A673 (cell line): ENCODE measurements at regions not wholly inside any gene's neighbourhood (a gene's known extent, or its start where the extent isn't known, plus 50 kb on each side); places are given as distances from the start of the nearest gene placed in this dataset.

ENCODE experiments used
- BruUV-seq: library from RNA; stranded (reverse); fragments of 400-500 nt; replicated peaks from 2 replicates; lab custom pipeline; 2021; lab: Mats Ljungman, UMichigan
- CTCF ChIA-PET: fragments of 300-600 bp; sonication (Branson Sonifier 250); formaldehyde crosslinking; loops from one replicate; lab custom pipeline; 2022; ENCODE audit warnings: antibody characterized with exemption; lab: Charles Lee
- POLR2A ChIA-PET: fragments of 300-600 bp; sonication (Branson Sonifier 250); formaldehyde crosslinking; loops from one replicate; lab custom pipeline; 2022; ENCODE audit warnings: antibody characterized with exemption; ENCODE audit not compliant: low non-redundant PET; lab: Charles Lee
- DNase-seq: peaks from one replicate; pipeline ENCODE4 v3.0.0-alpha.2; 2015; ENCODE audit warnings: low spot score
- H3K27ac ChIP-seq: fragments of 200-600 bp; sonication (generic); 2 replicates; pipeline ENCODE4 v1.5.1; 2016; ENCODE audit warnings: mixed run types, low read depth, mild to moderate bottlenecking, mixed read lengths, antibody characterized with exemption, low read length; ENCODE audit not compliant: poor library complexity, severe bottlenecking
- H3K27me3 ChIP-seq: fragments of 200-600 bp; sonication (generic); replicated peaks from 2 replicates; pipeline ENCODE4 v1.6.1; 2017; ENCODE audit warnings: mixed run types, low read depth, mild to moderate bottlenecking, mixed read lengths, antibody characterized with exemption, low read length; ENCODE audit not compliant: insufficient read depth, poor library complexity
- H3K36me3 ChIP-seq: fragments of 200-600 bp; sonication (generic); 2 replicates; pipeline ENCODE4 v1.6.1; 2016; ENCODE audit warnings: mixed run types, mild to moderate bottlenecking, mixed read lengths, antibody characterized with exemption, low read length; ENCODE audit not compliant: insufficient read depth, poor library complexity, severe bottlenecking
- H3K4me1 ChIP-seq: fragments of 200-600 bp; sonication (generic); 2 replicates; pipeline ENCODE4 v1.6.1; 2017; ENCODE audit warnings: mixed run types, mild to moderate bottlenecking, mixed read lengths, antibody characterized with exemption, low read length; ENCODE audit not compliant: insufficient read depth, poor library complexity, severe bottlenecking
- H3K4me3 ChIP-seq: fragments of 200-600 bp; sonication (generic); 2 replicates; pipeline ENCODE4 v1.5.1; 2016; ENCODE audit warnings: low read depth, mixed run types, mild to moderate bottlenecking, mixed read lengths, low read length; ENCODE audit not compliant: poor library complexity, severe bottlenecking
- H3K9me3 ChIP-seq: fragments of 200-600 bp; sonication (generic); 2 replicates; pipeline ENCODE4 v1.6.1; 2016; ENCODE audit warnings: mixed run types, low read depth, mild to moderate bottlenecking, mixed read lengths, antibody characterized with exemption, low read length; ENCODE audit not compliant: poor library complexity, severe bottlenecking
- EZH2 ChIP-seq: fragments of 200-600 bp; sonication (generic); IDR thresholded peaks from 2 replicates; pipeline ENCODE4 v1.6.1; 2017; ENCODE audit warnings: borderline replicate concordance, low read depth, mild to moderate bottlenecking, mixed read lengths, antibody characterized with exemption, low read length; ENCODE audit not compliant: poor library complexity, severe bottlenecking
- intact Hi-C: fragments of 100-400 bp; cut with micrococcal nuclease; formaldehyde crosslinking; loops from one replicate; pipeline ENCODE4 v1.10.0; 2022; ENCODE audit not compliant: unreplicated experiment
- TF ChIP-seq, protein P1 (sequence below): fragments of 300-800, 200-600 bp; sonication (generic); conservative IDR thresholded peaks from 2 replicates; pipeline ENCODE4 v1.5.1; 2017; ENCODE audit warnings: low read depth, mild to moderate bottlenecking, antibody characterized with exemption, low read length, moderate library complexity, mixed read lengths

- H3K4me1 ChIP-seq: no peaks in the 10 kb centered on the region
- H3K4me3 ChIP-seq: no peak overlapping the region
- BruUV-seq: no TSS peak
- H3K27ac ChIP-seq: no peak overlapping the region
- CTCF ChIA-PET: no interaction called here
- no peaks in the 10 kb centered on the region for H3K9me3 ChIP-seq
- intact Hi-C loops: loop anchor here (5.0 kb wide), 1 partner anchor 158 kb away; no protein-coding TSS in a partner anchor
- no peaks in the 10 kb centered on the region for H3K27me3 ChIP-seq
- DNase-seq: no peak
- H3K36me3 ChIP-seq: no peaks in the 10 kb centered on the region
- POLR2A ChIA-PET: no interaction called here
- no peak for TF ChIP-seq EZH2
- TF ChIP-seq, protein P1, sequence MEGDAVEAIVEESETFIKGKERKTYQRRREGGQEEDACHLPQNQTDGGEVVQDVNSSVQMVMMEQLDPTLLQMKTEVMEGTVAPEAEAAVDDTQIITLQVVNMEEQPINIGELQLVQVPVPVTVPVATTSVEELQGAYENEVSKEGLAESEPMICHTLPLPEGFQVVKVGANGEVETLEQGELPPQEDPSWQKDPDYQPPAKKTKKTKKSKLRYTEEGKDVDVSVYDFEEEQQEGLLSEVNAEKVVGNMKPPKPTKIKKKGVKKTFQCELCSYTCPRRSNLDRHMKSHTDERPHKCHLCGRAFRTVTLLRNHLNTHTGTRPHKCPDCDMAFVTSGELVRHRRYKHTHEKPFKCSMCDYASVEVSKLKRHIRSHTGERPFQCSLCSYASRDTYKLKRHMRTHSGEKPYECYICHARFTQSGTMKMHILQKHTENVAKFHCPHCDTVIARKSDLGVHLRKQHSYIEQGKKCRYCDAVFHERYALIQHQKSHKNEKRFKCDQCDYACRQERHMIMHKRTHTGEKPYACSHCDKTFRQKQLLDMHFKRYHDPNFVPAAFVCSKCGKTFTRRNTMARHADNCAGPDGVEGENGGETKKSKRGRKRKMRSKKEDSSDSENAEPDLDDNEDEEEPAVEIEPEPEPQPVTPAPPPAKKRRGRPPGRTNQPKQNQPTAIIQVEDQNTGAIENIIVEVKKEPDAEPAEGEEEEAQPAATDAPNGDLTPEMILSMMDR: no peak
These were observed 90.6 kb downstream of the AREG start for GRCh38 chr4:74535512-74535911.

- intact Hi-C loops: loop anchor here (2.0 to 5.0 kb wide), 2 partner anchors 86 to 159 kb away; no protein-coding TSS in a partner anchor
- POLR2A ChIA-PET: no interaction called here
These were observed 91.6 kb downstream of the AREG start for GRCh38 chr4:74536557-74536956.

DNA sequence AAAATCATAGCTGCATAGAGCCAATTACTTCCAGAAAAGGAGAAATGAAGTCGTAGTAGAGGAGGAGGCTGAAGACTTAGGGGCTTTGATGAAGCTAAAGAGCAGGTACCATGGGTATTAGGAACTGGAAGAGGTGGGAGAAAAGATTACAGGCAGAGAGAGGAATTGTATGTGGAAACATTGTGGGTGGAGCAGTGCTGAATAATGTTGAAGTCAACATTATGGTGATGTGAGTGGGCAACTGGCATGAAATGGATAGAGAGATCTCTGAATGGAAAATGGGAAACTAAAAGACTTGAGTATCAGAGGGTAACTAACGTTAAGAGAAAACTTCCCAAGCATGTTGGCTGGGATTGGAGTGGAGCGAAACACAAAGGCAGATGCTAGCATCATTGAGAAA is 92.5 kb downstream of the AREG start:
- intact Hi-C loops: loop anchor here (2.0 to 5.0 kb wide), 2 partner anchors 85 to 160 kb away; no protein-coding TSS in a partner anchor
- TF ChIP-seq, protein P1: no peak
- TF ChIP-seq EZH2: no peak
- H3K9me3 ChIP-seq: no peaks in the 10 kb centered on the region
- H3K27me3 ChIP-seq: no peaks in the 10 kb centered on the region
- H3K27ac ChIP-seq: no peak overlapping the region
- no peak for DNase-seq
- CTCF ChIA-PET: no interaction called here
- no peaks in the 10 kb centered on the region for H3K4me1 ChIP-seq
- no TSS peak for BruUV-seq
- H3K4me3 ChIP-seq: no peak overlapping the region
- POLR2A ChIA-PET: no interaction called here
- H3K36me3 ChIP-seq: no peaks in the 10 kb centered on the region

More at GRCh38 chr4:74536557-74536956, 91.6 kb downstream of the AREG start:
- no TSS peak for BruUV-seq
- no peak for TF ChIP-seq EZH2
- TF ChIP-seq, protein P1: no peak; the same call in 1 of the 2 replicates
- H3K36me3 ChIP-seq: no peaks in the 10 kb centered on the region
- H3K4me1 ChIP-seq: no peaks in the 10 kb centered on the region
- no peak for DNase-seq
- no peaks in the 10 kb centered on the region for H3K27me3 ChIP-seq
- no peaks in the 10 kb centered on the region for H3K9me3 ChIP-seq
- CTCF ChIA-PET: no interaction called here
- no peak overlapping the region for H3K27ac ChIP-seq
- H3K4me3 ChIP-seq: no peak overlapping the region
